HG02885 (cell line): ENCODE measurements at regions not wholly inside any gene's neighbourhood (a gene's known extent, or its start where the extent isn't known, plus 50 kb on each side); places are given as distances from the start of the nearest gene placed in this dataset.
"Not testable (repeated sequence)": the region's sequence is repeated elsewhere in the genome, so short reads cannot be mapped to it uniquely, and the experiment has no call there.

Experiments used
- ATAC-seq: cut with Tn5 transposase; IDR thresholded peaks from one replicate; pipeline ENCODE4 v1.9.1; 2021; ENCODE audit warnings: mild to moderate bottlenecking; ENCODE audit not compliant: unreplicated experiment, poor library complexity

GRCh38 chr5:54404568-54404967 lies 50.9 kb upstream of the HSPB3 start:
- no peak for ATAC-seq

- ATAC-seq: no peak
Observed at GRCh38 chr5:54403885-54404416, 51.5 kb upstream of the HSPB3 start.

- no peak for ATAC-seq
Observed at GRCh38 chr5:54403121-54403520, 52.4 kb upstream of the HSPB3 start.

GRCh38 chr5:54401515-54401914 lies 54.0 kb upstream of the HSPB3 start:
- peak; percentile 95 for ATAC-seq

- no peak for ATAC-seq
Observed at GRCh38 chr5:54398191-54398590, 57.3 kb upstream of the HSPB3 start.

- ATAC-seq: no peak
Observed at GRCh38 chr5:54397420-54397819, 58.1 kb upstream of the HSPB3 start.

GRCh38 chr5:54393007-54393406 lies 62.5 kb upstream of the HSPB3 start:
- not testable (repeated sequence) for ATAC-seq

GRCh38 chr5:54390539-54391031 lies 64.9 kb upstream of the HSPB3 start:
- peak; percentile 51 for ATAC-seq

- ATAC-seq: peak; percentile 15
Observed at GRCh38 chr5:54390015-54390414, 65.5 kb upstream of the HSPB3 start.

- not testable (repeated sequence) for ATAC-seq
Observed at GRCh38 chr5:54389399-54389798, 66.1 kb upstream of the HSPB3 start.

GRCh38 chr5:54388811-54389210 lies 66.7 kb upstream of the HSPB3 start:
- ATAC-seq: no peak

GRCh38 chr5:54388409-54388808 lies 67.1 kb upstream of the HSPB3 start:
- ATAC-seq: peak; percentile 7

- peak; percentile 61 for ATAC-seq
Observed at GRCh38 chr5:54387659-54388232, 67.8 kb upstream of the HSPB3 start.

- ATAC-seq: no peak
Observed at GRCh38 chr5:54387031-54387430, 68.5 kb upstream of the HSPB3 start.

- ATAC-seq: no peak
Observed at GRCh38 chr5:54385994-54386393, 69.5 kb upstream of the HSPB3 start.

GRCh38 chr5:54384356-54384933 lies 71.1 kb upstream of the HSPB3 start:
- ATAC-seq: no peak

- ATAC-seq: no peak
Observed at GRCh38 chr5:54383941-54384340, 71.6 kb upstream of the HSPB3 start.

- no peak for ATAC-seq
Observed at GRCh38 chr5:54383225-54383901, 72.1 kb upstream of the HSPB3 start.

- ATAC-seq: not testable (repeated sequence)
Observed at GRCh38 chr5:54381319-54381718, 70.9 kb upstream of the ARL15 start.

GRCh38 chr5:54379590-54379989 lies 69.2 kb upstream of the ARL15 start:
- no peak for ATAC-seq

GRCh38 chr5:54378707-54379106 lies 68.3 kb upstream of the ARL15 start:
- ATAC-seq: no peak
